ENCODE measurements at regions not wholly inside any gene's neighbourhood (a gene's known extent, or its start where the extent isn't known, plus 50 kb on each side); places are given as distances from the start of the nearest gene placed in this dataset.

GRCh38 chr1:170221031-170221430, 75.3 kb downstream of the NTMT2 start:
- TF ChIP-seq CTCF (IDR thresholded peaks at IDR 0.05) (no peak), POLR2A (IDR thresholded peaks at IDR 0.05) (no peak)
